Loucy (cell line): ENCODE measurements at regions not wholly inside any gene's neighbourhood (a gene's known extent, or its start where the extent isn't known, plus 50 kb on each side); places are given as distances from the start of the nearest gene placed in this dataset.

Experiments
- H2AFZ ChIP-seq: fragments of 200-600 bp; sonication (generic); 2 replicates; pipeline ENCODE4 v1.6.0; 2016; ENCODE audit warnings: antibody characterized with exemption, mild to moderate bottlenecking, low read length, moderate library complexity
- H3F3A ChIP-seq: fragments of 200-600 bp; 2 replicates; pipeline ENCODE4 v1.6.0; 2016; ENCODE audit warnings: antibody characterized with exemption, low read depth, mild to moderate bottlenecking
- H3K27me3 ChIP-seq: fragments of 200-600 bp; sonication (generic); 2 replicates; pipeline ENCODE4 v1.6.1; 2014; ENCODE audit warnings: low read length, mild to moderate bottlenecking; ENCODE audit not compliant: insufficient read depth, poor library complexity, severe bottlenecking
- H3K36me3 ChIP-seq: fragments of 200-600 bp; sonication (generic); 2 replicates; pipeline ENCODE4 v1.6.1; 2016; ENCODE audit warnings: low read length; ENCODE audit not compliant: insufficient read depth
- H3K4me1 ChIP-seq: fragments of 200-600 bp; sonication (generic); 2 replicates; pipeline ENCODE4 v1.5.1; 2014; ENCODE audit warnings: low read length, mild to moderate bottlenecking; ENCODE audit not compliant: insufficient read depth, poor library complexity, severe bottlenecking
- H3K4me2 ChIP-seq: fragments of 200-600 bp; sonication (generic); 2 replicates; pipeline ENCODE4 v1.6.0; 2014; ENCODE audit warnings: antibody characterized with exemption, low read length, low read depth, mild to moderate bottlenecking; ENCODE audit not compliant: poor library complexity, severe bottlenecking
- H3K4me3 ChIP-seq: fragments of 200-600 bp; sonication (generic); 2 replicates; pipeline ENCODE4 v1.5.1; 2014; ENCODE audit warnings: low read length, mild to moderate bottlenecking, mixed read lengths; ENCODE audit not compliant: poor library complexity, severe bottlenecking
- H3K79me2 ChIP-seq: fragments of 200-600 bp; sonication (generic); 2 replicates; pipeline ENCODE4 v1.6.1; 2014; ENCODE audit warnings: low read length; ENCODE audit not compliant: insufficient read depth
- H3K9ac ChIP-seq: fragments of 200-600 bp; sonication (generic); 2 replicates; pipeline ENCODE4 v1.6.0; 2014; ENCODE audit warnings: mild to moderate bottlenecking, low read depth, low read length, moderate library complexity; ENCODE audit not compliant: poor library complexity, severe bottlenecking
- H3K9me2 ChIP-seq: fragments of 200-600 bp; sonication (generic); replicated peaks from 2 replicates; pipeline ENCODE4 v1.6.1; 2016; ENCODE audit warnings: low read depth, low read length, mixed read lengths
- H3K9me3 ChIP-seq: fragments of 200-600 bp; sonication (generic); 2 replicates; pipeline ENCODE4 v1.6.1; 2014; ENCODE audit warnings: mild to moderate bottlenecking, antibody characterized with exemption, low read length, low read depth; ENCODE audit not compliant: insufficient read depth
- H4K20me1 ChIP-seq: fragments of 200-600 bp; sonication (generic); 2 replicates; pipeline ENCODE4 v1.6.0; 2014; ENCODE audit warnings: antibody characterized with exemption, low read length, mild to moderate bottlenecking; ENCODE audit not compliant: insufficient read depth, poor library complexity, severe bottlenecking
- EZH2phosphoT487 ChIP-seq: fragments of 200-600 bp; IDR thresholded peaks from 2 replicates; pipeline ENCODE4 v1.6.1; 2018; ENCODE audit warnings: antibody characterized with exemption, mild to moderate bottlenecking, moderate library complexity, borderline replicate concordance
- TF ChIP-seq, protein P1 (sequence below): fragments of 200-600 bp; sonication (generic); conservative IDR thresholded peaks from 2 replicates; pipeline ENCODE4 v1.5.1; 2014; ENCODE audit warnings: mild to moderate bottlenecking, antibody characterized with exemption, low read length

DNA sequence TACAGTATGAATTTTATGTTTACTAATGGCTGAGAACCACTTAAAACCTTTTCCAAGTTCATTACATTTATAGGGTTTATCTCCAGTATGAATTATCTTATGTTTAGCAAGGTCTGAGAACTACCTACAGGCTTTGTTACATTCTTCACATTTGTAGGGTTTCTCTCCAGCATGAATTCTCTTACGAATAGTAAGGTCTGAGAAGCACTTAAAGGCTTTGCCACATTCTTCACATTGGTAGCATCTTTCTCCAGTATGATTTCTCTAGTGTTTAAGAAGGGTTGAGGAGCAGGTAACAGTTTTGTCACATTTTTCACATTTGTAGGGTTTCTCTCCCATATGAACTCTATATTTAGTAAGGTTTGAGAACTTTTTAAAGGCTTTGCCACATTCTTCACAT is 1127.4 kb downstream of the EFNA5 start:
- H3F3A ChIP-seq, result no peaks in the 10 kb centered on the region
- no peaks in the 10 kb centered on the region for H3K4me1 ChIP-seq
- TF ChIP-seq, protein P1, sequence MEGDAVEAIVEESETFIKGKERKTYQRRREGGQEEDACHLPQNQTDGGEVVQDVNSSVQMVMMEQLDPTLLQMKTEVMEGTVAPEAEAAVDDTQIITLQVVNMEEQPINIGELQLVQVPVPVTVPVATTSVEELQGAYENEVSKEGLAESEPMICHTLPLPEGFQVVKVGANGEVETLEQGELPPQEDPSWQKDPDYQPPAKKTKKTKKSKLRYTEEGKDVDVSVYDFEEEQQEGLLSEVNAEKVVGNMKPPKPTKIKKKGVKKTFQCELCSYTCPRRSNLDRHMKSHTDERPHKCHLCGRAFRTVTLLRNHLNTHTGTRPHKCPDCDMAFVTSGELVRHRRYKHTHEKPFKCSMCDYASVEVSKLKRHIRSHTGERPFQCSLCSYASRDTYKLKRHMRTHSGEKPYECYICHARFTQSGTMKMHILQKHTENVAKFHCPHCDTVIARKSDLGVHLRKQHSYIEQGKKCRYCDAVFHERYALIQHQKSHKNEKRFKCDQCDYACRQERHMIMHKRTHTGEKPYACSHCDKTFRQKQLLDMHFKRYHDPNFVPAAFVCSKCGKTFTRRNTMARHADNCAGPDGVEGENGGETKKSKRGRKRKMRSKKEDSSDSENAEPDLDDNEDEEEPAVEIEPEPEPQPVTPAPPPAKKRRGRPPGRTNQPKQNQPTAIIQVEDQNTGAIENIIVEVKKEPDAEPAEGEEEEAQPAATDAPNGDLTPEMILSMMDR, result no peak
- TF ChIP-seq EZH2phosphoT487, result no peak
- H3K4me2 ChIP-seq, result no peak overlapping the region
- H2AFZ ChIP-seq, result no peak overlapping the region
- H3K27me3 ChIP-seq, result no peaks in the 10 kb centered on the region
- H3K79me2 ChIP-seq, result no peaks in the 10 kb centered on the region
- H3K36me3 ChIP-seq, result no peaks in the 10 kb centered on the region
- H3K4me3 ChIP-seq, result no peak overlapping the region
- no peak overlapping the region for H3K9ac ChIP-seq
- no peaks in the 10 kb centered on the region for H3K9me3 ChIP-seq
- no peaks in the 10 kb centered on the region for H3K9me2 ChIP-seq
- H4K20me1 ChIP-seq, result no peaks in the 10 kb centered on the region

DNA sequence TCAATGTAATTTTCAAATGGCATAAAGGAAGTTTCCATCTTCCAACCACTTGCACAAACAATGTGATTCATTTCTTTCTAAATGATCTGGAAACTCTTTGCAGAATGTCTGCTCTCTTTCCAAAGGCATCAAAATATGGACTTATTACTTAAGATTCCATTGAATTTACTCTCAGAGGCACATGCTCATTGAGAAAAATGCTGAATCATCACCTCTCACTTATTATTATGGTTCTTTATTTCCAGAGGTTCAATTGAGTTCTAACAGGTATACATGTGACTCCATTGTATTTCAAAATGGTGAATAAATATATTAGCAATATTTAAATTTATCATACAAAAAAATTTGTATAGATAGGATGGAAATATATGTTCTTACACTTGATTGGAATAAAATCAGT is 1140.6 kb downstream of the EFNA5 start:
- Histone ChIP-seq H3K27me3 (no peaks in the 10 kb centered on the region), H3K79me2 (no peaks in the 10 kb centered on the region), H3K9ac (no peak overlapping the region), H3K4me3 (no peak overlapping the region), H2AFZ (no peak overlapping the region), H3K9me2 (no peaks in the 10 kb centered on the region), H3F3A (no peaks in the 10 kb centered on the region), H3K36me3 (no peaks in the 10 kb centered on the region), H3K4me1 (no peaks in the 10 kb centered on the region), H4K20me1 (no peaks in the 10 kb centered on the region), H3K4me2 (no peak overlapping the region), H3K9me3 (no peaks in the 10 kb centered on the region)
- TF ChIP-seq, protein P1, result no peak
- TF ChIP-seq EZH2phosphoT487, result no peak

DNA sequence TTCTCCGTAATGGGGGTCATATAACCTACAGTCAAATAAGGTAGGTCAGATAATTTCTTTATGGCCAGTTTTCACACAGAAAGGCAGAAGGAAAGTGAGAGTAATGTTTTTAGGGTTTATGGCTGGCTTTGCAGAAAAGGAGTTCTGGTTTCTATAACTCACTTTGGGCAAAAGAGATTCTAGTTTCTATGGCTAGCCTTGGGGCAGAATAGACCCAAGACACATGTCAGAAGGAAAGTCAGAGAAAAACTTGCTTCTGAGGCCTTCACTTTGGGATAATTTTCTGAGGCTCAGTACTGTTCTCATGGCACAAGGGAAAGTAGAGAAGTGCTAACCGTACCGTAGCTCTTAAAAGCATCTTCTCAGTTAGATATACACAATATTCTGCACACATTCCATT is 1145.3 kb downstream of the EFNA5 start:
- Histone ChIP-seq H3K79me2 (no peaks in the 10 kb centered on the region), H4K20me1 (no peaks in the 10 kb centered on the region), H3F3A (no peaks in the 10 kb centered on the region), H3K36me3 (no peaks in the 10 kb centered on the region), H2AFZ (no peak overlapping the region), H3K9ac (no peak overlapping the region), H3K9me2 (no peaks in the 10 kb centered on the region), H3K9me3 (no peaks in the 10 kb centered on the region), H3K4me2 (no peak overlapping the region), H3K27me3 (no peaks in the 10 kb centered on the region), H3K4me1 (no peaks in the 10 kb centered on the region), H3K4me3 (no peak overlapping the region)
- TF ChIP-seq, protein P1, result no peak
- TF ChIP-seq EZH2phosphoT487, result no peak
